GM12892 (cell line): ENCODE measurements at regions not wholly inside any gene's neighbourhood (a gene's known extent, or its start where the extent isn't known, plus 50 kb on each side); places are given as distances from the start of the nearest gene placed in this dataset.

Source experiments
- POLR2A ChIP-seq: IDR thresholded peaks from 2 replicates; pipeline ENCODE4 v1.6.1; 2011; ENCODE audit warnings: low read depth, low read length, control low read depth
- POLR2AphosphoS5 ChIP-seq: IDR thresholded peaks from 2 replicates; pipeline ENCODE4 v1.6.1; 2011; ENCODE audit warnings: low read depth, low read length, control low read depth
- TAF1 ChIP-seq: IDR thresholded peaks from 2 replicates; pipeline ENCODE4 v1.6.1; 2011; ENCODE audit warnings: low read depth, mild to moderate bottlenecking, control low read depth, low read length, borderline replicate concordance

GRCh38 chr19:56959205-56959604 is 118.7 kb upstream of the PEG3 start:
- TF ChIP-seq POLR2AphosphoS5, result no peak
- TF ChIP-seq TAF1, result no peak
- TF ChIP-seq POLR2A, result no peak
